NCI-H1930 (cell line): ENCODE measurements at regions not wholly inside any gene's neighbourhood (a gene's known extent, or its start where the extent isn't known, plus 50 kb on each side); places are given as distances from the start of the nearest gene placed in this dataset.
"Not testable (repeated sequence)": the region's sequence is repeated elsewhere in the genome, so short reads cannot be mapped to it uniquely, and the experiment has no call there.

Source experiments
- DNase-seq, 2 experiments: peaks; one replicate each; lab custom pipeline; 2025; lab: John Stamatoyannopoulos, UW

DNA sequence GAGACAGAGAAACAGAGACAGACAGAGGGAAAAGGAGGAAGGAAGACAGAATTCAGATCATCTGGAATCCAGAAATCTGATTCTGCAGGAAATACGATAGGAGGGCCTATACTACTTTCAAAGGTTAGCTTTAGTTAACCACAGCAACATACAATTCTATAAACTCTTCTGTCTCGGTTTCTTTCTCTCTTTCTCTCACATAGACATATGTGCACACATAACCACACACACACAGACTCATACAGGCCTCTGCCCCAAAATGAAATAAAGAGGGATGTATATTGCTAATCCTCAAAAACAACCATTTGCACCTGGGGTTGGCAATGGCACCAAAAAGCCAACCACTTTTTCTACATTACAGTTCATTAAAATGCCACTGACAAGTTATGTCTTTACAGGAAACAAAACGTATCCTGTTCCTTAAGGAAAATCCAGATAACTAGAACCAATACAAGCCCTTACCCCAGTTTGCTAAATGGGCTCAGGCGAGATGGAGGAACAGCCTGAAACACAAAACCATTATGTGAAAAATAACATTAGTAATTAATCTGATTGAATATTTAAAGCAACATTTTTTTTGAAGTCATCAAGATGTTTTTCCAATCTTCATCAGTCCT, 372.3 kb upstream of the CCNH start:
- no peak for DNase-seq

GRCh38 chr5:87784311-87784710, 371.6 kb upstream of the CCNH start:
- DNase-seq: no peak

- DNase-seq: no peak
These were observed 370.2 kb upstream of the CCNH start for GRCh38 chr5:87782916-87783315.

GRCh38 chr5:87781976-87782375, 369.2 kb upstream of the CCNH start:
- no peak for DNase-seq

DNA sequence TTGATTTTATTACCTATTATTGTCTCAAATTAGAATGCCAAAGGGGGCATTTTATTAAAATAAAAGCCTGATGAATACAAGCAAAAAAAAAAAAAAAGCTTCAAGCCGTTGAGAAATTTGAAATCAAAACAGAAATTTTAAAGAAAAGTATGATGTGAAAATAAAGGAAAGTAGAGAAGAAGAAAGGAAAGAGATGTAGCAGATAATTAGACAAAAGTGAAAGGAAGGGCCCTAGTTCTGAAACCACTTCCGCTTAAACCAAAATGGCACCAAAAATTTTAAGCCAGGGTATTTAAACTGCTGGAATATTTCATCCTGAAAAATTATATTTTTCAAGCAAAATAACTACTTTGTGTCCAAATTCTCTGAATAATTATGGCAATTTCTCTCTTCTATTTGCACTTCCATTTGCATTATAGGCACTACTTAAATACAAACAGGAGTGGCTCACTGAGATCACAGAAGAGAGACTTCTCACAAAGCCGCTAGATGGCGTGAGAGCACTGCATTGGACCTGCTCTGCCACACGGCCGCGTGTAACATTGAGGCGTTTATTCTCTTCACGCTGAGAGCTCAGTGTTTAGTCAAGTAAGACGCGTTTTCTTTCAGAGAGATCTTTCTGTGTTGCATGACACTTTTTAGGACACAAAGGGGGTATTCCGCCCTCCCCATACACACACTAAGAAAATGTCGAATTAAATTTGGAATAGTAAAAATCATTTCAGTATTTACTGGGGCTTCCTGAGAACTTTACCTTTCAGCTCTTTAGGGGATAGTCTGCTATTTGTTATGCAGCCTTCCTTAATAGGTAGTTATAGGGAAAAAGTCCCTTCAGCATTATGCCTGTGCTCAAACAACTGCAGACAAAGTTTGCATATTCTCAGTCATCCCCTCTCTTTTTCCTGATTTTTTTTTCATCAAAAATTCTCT, 368.4 kb upstream of the CCNH start:
- peak; percentile 60 to 72 for DNase-seq

- DNase-seq: no peak
These were observed 366.1 kb upstream of the CCNH start for GRCh38 chr5:87778876-87779275.

DNA sequence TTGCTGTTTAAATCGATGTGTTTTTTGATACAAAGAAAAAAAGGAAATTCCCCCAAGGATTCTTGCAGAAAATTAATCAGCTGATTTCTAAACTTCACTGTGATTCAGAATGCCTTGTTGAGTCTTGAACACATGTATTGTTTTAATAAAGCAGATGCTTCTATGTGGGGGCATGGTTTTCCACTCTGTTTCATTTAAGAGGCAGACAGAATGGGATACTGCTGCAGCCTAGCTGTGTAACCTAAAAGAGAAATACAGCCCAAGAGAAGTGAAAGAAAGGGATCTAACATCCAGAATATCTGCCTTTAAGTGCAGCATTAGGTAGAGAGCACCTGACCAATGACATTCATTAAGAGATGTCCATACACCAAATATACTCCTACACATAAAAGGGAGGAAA, 365.1 kb upstream of the CCNH start:
- no peak for DNase-seq

DNA sequence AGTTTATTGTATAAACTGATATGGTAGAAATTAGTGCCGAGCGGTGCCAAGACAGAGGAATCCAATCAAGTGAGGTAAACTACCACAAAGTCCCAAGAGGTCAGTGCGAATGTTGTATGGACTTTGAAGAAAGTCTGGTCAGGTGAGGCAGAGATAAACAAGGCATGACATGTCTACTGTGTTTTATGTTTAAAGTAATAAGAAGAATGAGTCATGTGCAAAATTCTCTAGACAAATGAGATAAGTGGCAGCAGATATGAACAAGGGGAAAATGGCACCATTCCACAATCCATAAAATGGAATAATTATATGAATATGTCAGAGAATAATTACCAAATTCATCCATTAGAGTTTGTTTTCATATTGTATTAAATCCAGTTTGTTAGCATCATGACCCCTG, 364.1 kb upstream of the CCNH start:
- no peak for DNase-seq

DNA sequence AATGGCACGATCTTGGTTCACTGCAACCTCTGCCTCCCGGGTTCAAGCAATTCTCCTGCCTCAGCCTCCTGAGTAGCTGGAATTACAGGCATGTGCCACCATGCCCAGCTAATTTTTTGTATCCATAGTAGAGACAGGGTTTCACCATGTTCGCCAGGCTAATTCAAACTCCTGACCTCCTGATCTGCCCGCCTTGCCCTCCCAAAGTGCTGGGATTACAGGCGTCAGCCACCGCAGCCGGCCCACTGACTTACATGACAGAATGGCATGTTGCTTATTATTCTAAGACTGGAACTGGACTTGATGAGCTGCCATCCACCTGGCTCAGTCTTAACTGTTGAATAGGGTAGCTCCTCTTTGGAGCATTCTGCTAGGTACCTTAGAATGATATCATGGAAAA, 363.6 kb upstream of the CCNH start:
- DNase-seq: not testable (repeated sequence)

GRCh38 chr5:87775228-87775627, 362.5 kb upstream of the CCNH start:
- DNase-seq: no peak

DNA sequence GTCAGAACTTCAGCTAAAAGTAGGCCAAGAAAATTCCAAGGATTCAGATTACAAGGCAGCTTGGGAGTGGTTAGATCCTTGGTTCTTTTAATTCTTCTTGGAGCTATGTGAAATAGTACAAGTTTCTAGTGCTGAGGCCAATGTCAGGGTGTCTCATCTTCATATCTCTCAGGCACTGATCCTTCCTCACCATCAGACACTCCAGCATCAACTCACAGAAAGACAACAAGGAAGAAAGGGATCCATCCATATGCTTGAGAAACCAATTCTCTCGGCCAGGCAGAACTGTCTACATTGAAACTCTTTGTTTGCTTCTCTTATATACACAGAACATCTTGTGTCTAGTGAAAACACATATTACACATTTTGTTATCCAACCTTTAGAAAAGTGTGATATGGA, 362.1 kb upstream of the CCNH start:
- DNase-seq: no peak

DNA sequence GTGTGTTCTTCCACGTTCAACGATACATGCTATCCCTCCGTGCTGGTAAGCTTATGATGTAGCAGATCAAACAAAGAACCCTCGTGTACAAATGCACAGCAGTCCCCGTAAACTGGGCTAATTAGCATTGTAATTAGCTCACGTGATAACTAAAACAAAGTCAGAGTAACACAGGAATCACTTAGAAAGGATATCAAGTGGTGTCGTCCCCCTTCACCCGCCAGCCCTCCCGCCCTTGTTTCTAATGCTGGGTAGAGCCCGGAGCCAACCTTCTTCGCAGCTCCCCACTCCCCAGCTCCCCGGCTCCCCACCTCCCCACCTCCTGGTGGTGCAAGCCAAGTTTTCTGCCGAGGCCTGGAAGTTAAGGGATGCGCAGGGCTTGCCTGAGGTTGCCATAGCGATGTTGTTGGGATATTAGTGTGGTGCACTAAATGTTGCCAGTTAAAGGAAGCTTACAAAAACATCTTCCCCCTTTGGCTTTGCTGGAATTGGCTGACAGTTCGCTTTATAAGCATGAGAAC, 357.9 kb upstream of the CCNH start:
- no peak for DNase-seq

- DNase-seq: no peak
These were observed 357.4 kb upstream of the CCNH start for GRCh38 chr5:87770016-87770570.

DNA sequence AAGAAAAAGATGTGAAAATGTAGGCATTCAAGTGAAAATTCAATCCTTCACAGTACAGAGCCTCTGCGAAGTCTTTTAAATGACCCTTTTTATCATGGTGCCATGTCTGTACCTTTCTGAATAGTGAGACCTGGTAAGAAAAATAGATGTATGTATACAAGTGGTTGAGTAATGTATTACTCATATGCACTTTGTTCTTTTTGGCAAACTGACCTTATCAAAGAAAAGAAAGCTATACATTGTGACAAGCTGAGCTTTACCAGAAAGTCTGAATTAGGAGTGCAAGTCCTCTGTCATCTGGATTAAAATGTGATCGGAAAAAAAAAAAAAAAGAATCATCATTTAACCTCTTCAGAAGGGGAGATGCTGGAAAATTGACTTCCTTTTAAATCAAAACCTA, 356.4 kb upstream of the CCNH start:
- DNase-seq: no peak

DNA sequence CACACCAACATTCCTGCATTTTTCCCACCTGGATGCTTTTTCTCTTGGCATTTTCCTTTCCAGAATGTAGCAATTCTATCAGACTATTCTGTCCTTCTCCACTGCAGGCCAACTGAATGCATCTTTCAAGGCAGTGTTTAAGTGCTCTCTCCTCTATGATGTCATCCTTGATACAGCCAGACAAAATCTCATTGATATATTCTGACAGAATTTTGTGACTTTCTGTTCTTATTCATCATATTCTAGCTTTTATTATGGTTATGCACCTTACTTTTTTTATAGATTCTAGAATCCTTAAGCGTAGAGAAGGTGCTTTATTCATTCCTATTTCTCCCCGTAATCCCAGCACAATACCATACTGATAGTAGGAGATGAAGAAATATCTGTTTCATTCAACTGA, 355.5 kb upstream of the CCNH start:
- DNase-seq: no peak

DNA sequence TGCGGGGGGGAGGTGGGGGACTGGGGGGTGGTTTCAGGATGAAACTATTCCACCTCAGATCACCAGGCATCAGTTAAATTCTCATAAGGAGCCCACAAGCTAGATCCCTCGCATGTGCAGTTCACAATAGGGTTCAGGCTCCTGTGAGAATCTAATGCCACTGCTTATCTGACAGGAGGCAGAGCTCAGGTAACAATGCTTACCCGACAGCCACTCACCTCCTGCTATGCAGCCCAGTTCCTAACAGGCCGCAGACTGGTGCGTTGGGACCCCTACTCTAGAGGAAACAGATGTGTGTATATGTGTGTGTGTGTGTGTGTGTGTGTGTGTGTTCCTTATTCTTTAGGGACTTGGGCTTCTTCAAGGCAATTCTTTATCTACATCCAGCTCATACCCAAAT, 352.3 kb upstream of the CCNH start:
- no peak for DNase-seq

- no peak for DNase-seq
These were observed 349.9 kb upstream of the CCNH start for GRCh38 chr5:87762631-87763030.

DNA sequence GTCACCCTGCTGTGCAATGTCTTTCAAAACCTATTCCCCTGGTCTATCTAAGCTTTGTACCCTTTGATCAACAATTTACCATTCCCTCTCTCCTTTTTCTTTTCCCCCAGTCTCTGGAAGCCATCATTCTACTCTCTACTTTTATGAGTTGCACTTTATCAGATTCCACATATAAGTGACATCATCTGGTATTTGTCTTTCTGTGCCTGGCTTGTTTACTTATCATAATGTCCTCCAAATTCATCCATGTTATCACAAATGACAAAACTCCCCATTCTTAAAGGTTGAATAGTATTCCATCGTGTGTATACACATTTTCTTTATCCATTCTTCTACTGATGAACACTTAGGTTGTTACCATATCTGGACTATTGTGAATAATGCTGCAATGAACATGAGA, 344.2 kb upstream of the CCNH start:
- DNase-seq: no peak

- no peak for DNase-seq
These were observed 342.6 kb upstream of the CCNH start for GRCh38 chr5:87755360-87755759.

DNA sequence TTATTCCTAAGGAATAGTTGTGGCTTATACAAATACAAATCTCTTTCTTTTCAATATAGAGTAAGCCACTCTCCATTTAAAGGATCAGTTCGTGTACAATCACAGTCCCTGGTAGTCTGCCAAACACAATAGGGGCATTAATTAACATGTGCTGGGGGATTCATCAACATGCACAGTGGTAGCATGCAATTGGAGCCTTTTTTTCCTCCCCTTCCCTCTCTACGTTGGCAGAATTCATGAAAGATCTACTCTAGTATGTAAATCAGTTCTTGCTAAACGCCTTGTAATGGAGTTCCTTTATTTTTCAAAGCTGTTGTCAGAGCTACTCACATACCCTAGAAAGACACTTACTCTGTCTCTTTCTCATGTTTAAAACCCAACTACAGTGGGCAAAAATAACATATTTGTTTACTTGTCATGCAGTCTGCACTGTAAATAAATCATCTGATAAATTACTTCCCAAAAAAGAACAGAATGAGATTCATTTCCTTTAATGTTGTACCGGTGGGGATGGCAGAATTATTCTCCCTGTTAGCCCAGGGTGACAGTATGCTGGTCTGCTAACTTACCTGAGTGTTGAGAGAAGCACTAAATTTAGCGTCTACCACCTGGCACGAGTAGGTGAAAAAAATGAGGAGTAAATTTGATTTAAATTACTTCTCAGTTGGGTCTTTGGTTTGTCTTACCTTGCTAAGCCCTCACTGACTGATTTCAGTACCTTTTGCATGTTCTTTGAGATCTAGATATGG, 341.5 kb upstream of the CCNH start:
- no peak for DNase-seq

- no peak for DNase-seq
These were observed 339.6 kb upstream of the CCNH start for GRCh38 chr5:87752362-87752761.

GRCh38 chr5:87751824-87752223, 339.1 kb upstream of the CCNH start:
- no peak for DNase-seq
